Retinal pigment epithelial cell (primary cell): ENCODE measurements at regions not wholly inside any gene's neighbourhood (a gene's known extent, or its start where the extent isn't known, plus 50 kb on each side); places are given as distances from the start of the nearest gene placed in this dataset.
"Not testable (repeated sequence)": the region's sequence is repeated elsewhere in the genome, so short reads cannot be mapped to it uniquely, and the experiment has no call there.

ENCODE experiments used
- DNase-seq: peaks from one replicate; pipeline ENCODE4 v3.0.0-alpha.2; 2010; ENCODE audit warnings: low read depth
- H3K4me3 ChIP-seq: 2 replicates; pipeline ENCODE4 v1.5.1; 2011; ENCODE audit warnings: mild to moderate bottlenecking, low read length, control low read depth, moderate library complexity
- TF ChIP-seq, protein P1 (sequence below): conservative IDR thresholded peaks from 2 replicates; pipeline ENCODE4 v1.5.1; 2011; ENCODE audit warnings: low read depth, low read length, control low read depth, inconsistent platforms

DNA sequence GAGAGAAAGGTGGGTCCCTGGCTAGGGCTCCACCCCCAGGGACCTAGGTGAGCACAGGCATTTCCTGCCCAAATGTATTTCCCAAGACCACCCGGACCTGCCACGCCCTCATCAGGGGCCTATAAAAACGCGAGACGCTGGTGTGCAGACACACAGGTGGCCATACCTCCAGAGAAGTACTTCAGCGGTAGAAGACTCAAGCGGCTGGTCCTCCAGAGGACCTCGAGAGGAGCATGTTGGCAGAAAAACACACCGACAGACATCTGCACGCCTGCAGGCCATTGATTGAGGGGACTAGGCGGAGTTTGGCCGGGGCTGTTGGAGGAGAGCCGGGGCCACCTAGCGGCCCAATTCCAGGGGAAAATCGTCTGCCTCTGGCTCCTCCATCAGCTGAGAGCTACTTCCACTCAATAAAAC is 695.8 kb upstream of the MMS22L start:
- TF ChIP-seq, protein P1, sequence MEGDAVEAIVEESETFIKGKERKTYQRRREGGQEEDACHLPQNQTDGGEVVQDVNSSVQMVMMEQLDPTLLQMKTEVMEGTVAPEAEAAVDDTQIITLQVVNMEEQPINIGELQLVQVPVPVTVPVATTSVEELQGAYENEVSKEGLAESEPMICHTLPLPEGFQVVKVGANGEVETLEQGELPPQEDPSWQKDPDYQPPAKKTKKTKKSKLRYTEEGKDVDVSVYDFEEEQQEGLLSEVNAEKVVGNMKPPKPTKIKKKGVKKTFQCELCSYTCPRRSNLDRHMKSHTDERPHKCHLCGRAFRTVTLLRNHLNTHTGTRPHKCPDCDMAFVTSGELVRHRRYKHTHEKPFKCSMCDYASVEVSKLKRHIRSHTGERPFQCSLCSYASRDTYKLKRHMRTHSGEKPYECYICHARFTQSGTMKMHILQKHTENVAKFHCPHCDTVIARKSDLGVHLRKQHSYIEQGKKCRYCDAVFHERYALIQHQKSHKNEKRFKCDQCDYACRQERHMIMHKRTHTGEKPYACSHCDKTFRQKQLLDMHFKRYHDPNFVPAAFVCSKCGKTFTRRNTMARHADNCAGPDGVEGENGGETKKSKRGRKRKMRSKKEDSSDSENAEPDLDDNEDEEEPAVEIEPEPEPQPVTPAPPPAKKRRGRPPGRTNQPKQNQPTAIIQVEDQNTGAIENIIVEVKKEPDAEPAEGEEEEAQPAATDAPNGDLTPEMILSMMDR = no peak
- no peak for DNase-seq

DNA sequence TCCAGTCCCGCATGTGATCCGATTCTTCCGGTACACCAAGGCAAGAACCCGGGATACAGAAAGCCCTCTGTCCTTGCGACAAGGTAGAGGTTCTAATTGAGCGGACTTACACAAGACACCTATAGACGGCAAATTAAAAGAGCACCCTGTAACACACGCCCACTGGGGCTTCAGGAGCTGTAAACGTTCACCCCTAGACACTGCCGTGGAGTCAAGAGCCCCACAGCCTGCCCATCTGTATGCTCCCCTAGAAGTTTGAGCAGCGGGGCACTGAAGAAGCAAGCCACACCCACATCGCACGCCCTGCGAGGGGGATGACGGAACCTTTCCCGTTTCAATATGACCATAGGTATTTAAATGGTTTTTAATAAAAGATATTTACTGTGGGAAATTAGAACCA is 696.3 kb upstream of the MMS22L start:
- not testable (repeated sequence) for H3K4me3 ChIP-seq

More for the DNA sequence above, 695.8 kb upstream of the MMS22L start:
- H3K4me3 ChIP-seq = no peak overlapping the region

DNA sequence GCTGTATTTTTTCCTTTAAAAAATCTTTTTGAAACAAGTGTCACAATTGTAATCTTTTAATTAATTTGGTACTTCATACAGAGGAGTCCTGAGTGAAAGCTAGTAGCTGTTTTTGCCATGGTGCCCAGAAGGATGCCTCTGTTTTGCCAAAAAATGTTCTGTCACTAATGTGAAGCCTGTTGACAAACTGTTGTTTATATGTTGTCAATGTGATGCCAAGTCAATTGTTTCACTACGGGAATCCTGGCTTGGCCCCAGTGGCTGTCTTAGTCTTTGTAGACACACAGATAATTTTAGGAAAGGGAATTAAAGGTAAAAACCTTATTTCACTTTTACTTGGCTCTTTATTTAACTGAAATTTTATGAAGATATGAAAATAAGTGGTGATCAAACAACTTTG is 706.4 kb upstream of the MMS22L start:
- no peak for DNase-seq
- H3K4me3 ChIP-seq = no peak overlapping the region
- TF ChIP-seq, protein P1 = no peak

More for the DNA sequence above, 696.3 kb upstream of the MMS22L start:
- not testable (repeated sequence) for DNase-seq

DNA sequence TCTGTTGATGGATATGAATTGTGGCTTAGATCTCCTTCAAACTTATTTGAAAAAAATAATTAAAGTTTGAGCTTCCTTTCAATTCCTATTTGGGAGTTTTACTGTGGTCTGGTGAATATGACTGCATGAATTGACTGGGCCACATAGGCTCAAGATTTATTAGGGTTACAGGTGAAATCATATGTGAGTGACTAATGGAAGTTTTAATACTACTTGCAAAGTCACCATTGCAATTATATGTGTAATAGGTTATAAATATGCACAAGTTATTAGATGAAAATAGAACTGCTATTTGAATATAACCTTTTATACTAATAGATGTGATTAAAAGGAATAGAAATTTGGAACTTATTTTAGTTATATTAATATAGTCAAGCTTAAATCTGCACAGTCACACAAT is 712.1 kb upstream of the MMS22L start:
- no peak for DNase-seq
- H3K4me3 ChIP-seq = no peak overlapping the region
- TF ChIP-seq, protein P1 = no peak

DNA sequence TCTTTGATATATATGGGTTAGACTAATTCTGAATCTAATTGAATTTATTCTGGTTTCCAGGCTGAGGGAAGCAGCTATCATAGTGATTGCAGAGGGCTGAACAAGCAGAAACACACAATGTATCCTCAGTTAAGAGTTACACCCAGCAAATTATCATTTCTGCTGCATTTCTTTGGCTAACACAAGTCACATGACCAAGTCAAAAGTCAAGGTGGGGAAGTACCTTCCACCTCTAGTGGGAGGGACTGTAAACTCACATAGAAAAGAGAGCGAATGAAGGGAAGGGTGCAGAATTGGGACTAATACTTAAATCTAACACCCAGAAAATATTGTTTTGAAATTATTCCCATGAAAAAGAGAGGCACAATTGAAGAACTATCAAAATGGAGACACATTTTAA is 719.7 kb upstream of the MMS22L start:
- H3K4me3 ChIP-seq = no peak overlapping the region
- no peak for DNase-seq
- TF ChIP-seq, protein P1 = no peak

DNA sequence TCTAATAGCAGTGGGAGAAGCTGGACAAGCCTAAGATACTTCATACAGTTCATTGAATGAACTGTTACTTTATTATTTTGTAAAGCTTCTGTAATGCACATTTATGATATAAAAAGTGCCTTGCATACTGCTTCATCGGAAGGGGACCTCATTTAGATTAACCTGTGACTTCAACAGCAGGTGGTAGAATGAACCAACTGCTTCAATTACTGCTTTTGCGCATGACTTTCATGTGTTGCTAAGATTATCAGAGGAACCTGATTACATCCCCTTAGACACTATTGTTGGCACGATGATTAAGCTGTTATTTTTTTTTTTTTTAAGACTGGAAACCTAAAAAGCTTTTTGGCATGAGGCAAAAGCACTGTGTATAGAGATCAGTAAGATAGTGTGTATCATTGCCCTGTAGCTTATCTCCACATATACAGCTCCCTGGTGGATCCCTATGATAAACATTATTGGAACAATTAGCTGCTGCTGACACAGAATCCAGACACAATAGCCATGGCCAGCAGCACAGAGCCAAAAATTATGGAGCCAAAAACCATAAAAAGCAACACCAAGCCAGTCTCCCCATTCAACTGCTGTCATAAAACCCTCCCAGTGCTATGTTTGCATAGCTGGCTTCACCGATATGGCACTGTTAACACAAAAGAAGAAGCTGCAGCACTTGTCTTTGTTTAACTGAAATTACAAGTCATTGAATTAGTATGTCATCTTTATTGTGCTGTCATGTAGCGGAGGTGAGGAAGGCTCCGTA is 731.6 kb upstream of the MMS22L start:
- no peak for DNase-seq
- H3K4me3 ChIP-seq = no peak overlapping the region
- TF ChIP-seq, protein P1 = no peak

DNA sequence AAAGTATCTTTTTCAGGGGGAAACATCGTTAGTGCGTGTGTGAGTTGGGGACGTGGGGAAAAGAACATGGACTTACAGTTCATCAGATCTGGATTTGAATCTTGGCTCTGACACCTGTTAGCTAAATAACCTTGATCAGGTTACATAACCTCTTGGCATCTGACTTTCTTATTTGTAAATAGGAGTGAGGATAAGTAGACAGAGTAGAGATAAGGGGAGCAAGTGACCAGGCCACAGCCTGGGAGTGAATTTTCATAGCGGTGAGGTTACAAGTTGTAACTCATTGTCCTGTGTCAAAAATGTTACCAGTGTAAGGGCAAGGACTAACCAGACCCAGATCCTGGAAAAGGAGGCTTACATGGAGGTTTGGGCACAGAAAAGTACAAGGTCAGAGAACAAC is 733.5 kb upstream of the MMS22L start:
- H3K4me3 ChIP-seq = no peak overlapping the region
- TF ChIP-seq, protein P1 = no peak
- no peak for DNase-seq

DNA sequence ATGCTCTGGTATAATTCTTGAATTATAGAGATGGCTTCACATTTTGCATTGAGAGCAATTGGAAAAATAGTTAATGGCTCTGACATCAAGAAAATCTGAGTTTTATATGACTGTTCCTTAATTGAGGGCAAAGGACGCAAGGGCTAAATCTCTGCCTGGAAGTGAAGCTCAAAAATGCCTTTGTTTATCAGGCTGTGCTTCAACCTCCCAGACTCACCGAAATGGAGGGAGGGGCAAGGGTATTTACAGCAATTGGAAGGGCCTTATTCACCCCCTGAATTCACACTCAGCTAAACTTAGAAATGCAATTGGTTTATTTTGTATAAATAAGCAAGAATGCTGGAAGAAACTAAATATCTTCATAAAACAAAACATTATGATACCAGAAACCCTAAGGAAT is 737.2 kb upstream of the MMS22L start:
- no peak overlapping the region for H3K4me3 ChIP-seq
- no peak for DNase-seq
- TF ChIP-seq, protein P1 = no peak
